HG03039 (cell line): ENCODE measurements at regions not wholly inside any gene's neighbourhood (a gene's known extent, or its start where the extent isn't known, plus 50 kb on each side); places are given as distances from the start of the nearest gene placed in this dataset.

Source experiments
- ATAC-seq: cut with Tn5 transposase; IDR thresholded peaks from one replicate; pipeline ENCODE4 v1.9.1; 2021; ENCODE audit warnings: mild to moderate bottlenecking, moderate library complexity; ENCODE audit not compliant: unreplicated experiment

DNA sequence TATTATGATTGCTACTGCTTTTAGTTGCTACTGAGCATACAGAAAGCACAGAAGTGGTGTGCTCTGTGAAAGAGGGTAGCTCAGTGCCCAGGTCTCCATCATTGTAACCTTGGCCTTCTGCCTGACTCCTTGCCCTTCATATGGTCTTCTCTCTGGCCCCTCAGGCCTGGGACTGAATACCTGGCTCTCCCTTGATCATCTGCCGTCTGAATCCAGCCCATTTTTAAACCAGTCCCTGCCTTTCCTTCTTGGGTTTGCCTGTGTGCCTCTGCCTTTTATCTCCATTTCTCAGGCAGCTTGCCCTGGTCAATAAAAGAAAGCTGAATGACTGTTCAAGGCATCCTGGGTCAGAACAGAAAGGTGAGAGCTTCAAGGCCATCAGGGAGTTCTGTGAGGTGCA, 109.1 kb upstream of the ZNF438 start:
- ATAC-seq, result no peak

DNA sequence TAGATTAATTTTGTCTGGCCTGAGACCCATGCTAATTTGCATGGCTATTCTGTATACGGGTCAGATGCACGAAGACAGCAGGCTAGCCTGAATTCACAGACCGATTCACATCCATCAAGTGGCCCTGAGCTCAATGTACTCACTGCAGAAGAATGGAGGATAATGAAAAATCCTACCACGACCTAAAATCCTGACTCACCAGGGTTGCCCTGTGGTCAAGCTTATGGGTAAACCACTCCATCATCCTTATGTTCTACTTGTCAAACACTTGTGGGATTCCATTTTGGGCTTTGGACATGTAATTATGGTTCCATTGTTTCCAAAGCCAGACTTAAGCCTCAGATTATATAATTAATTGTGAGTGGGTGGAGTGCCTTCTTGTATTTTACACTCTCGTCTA, 110.4 kb upstream of the ZNF438 start:
- ATAC-seq, result no peak

DNA sequence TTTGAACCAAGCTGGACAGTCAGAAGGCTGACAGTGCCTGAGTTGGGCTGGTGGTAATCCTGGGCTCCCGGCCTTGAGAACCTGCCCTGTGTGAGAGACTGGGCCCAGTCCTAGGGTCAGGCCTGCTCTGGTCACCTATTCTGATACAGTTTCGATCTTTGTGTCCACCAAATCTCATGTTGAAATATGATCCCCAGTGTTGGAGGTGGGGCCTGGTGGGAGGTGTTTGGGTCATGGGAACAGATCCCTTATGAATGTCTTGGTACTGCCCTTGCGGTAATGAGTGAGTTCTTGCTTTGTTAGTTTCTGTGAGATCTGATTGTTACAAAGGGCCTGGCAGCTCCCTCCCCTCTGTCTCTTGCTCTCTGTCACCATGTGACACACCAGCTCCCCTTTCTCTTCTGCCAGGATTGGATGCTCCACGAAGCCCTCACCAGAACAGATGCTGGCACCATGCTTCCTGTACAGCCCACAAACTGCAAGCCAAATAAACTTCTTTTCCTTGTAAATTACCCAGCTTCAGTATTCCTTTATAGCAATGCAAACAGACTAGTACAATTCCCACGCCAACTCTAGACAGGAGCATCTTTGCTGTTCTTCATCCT, 111.8 kb upstream of the ZNF438 start:
- ATAC-seq, result no peak

DNA sequence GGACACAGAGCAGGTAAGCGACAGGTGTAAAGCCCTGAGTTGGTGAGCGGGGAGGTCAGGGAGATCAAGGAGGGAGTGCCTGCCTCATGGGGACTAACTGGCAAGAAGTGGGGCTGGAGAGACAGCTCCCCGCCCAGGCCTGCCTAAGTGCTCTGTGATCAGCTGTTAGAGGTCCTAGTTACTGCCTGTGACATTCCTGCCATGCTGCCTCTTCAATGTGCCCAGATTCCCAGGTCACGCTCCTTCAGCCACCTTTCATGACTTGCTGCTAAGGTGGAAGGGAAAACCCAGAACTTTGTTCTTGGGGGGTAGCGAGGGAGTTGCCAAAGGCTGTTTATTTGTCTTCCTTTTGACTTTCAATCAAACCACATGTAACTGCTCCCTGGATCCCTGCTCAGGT, 114.3 kb upstream of the ZNF438 start:
- ATAC-seq, result no peak

DNA sequence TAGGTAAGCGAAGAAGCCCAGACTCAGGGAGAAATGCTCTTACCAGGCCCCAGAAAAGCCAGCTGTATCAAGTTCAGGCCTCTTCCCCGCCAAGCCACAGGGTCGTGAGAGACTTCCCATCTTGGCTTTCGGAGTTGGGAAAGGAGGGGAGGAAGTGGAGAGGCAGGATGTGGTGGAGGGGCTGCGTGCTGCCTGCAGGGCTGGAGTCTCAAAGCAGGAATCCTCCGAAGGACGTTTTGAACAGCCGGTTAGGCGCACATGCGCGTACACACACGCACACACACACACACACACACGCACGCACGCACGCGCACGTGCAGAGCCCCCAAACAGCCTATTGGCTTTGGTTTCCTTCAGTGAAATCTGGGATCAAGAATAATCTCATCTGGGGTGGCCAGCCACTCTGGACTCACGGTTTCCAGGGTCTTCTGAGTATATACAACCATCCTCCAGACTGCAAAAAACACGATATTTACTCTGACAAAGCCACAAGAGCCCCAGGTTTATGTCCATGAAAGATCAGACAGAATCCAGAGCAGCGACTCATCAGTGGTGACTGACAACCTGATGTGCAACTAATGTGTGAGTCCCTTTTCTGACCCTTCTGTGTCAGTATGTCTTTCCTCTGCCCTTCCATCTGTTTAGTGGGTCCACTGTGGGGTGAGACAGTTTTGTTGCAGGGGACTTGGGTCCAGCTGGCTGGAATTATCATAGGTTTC, 115.0 kb upstream of the ZNF438 start:
- no peak for ATAC-seq

DNA sequence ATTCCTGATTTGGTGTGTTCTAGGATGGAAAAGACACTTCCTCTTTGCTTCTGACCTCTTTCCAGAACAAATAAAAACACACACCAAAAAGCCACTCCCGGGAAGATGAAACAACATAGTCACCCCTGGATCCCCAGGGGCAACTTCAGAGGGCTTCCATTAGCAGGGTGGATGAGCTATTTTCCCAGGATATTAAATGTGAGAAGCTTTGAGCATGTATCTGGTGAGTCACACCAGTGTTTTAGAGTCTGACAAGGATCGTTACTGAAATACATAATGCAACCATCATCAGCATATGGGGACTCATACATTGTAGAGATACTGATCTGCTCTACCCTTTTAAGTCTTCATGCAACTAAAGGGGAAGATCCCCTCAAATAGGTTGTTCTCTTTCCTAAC, 115.5 kb upstream of the ZNF438 start:
- ATAC-seq, result no peak

DNA sequence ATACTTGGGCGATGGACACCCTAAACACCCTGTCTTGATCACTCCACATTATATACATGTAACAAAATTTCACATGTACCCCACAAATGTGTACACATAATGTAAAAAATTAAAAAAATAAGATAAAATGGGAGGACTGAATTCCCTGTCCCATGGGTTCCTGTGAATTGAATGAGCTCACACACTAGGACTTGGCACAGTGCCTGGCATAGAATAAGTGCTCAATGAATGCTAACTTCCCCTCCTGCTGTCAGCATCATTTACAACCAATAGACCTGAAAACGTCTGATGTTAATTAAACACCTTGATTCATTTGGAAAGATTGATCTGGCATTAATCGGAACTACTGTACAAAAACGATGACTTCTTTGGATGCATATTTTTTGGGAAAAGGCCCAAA, 117.3 kb upstream of the ZNF438 start:
- ATAC-seq, result no peak

DNA sequence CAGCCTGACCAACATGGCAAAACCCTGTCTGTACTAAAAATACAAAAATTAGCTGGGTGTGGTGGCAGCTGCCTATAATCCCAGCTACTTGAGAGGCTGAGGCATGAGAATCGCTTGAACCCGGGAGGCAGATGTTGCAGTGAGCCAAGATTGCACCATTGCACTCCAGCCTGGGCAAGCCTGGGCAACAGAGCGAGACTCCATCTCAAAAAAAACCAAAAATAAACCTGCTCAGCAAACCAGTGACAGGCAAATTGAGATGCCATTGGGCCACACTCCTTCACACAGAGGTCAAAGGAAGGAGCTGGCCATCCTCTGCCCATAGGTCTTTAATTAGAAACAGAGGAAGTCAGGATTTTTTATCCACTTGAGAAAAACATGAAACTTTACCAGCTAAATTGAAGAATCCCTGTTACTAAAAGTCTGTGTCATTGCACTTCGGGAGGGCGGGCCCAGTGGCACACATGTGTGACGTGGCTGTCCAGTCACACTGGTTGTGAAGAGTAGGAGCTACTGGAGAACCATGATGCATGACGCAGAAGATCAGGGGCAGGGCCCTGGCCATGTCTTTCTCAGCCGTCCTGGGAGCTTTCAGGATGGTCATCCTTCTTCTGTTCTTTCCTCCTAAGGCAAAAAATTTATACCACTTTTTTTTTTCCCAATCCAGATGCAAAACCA, 118.3 kb upstream of the ZNF438 start:
- ATAC-seq, result no peak

DNA sequence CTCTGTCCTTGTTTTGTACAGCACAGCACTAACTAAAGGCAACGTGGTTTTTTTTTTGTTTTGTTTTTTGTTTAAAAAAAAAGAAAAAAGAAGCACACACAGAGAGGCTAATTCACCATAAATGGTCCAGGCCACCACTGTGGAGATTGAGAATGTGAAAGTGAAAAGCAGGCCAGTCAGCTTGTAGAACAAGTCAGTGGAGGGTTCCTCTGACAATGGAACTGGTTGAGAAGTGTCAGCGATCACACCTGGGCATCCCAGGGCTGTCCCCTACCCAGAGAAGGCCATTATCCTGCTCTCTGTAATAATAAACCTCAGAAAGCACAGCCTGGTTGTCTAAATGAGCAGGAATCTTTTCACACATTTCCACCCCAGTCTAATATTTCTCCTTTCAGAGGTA, 119.6 kb upstream of the ZNF438 start:
- ATAC-seq, result no peak

DNA sequence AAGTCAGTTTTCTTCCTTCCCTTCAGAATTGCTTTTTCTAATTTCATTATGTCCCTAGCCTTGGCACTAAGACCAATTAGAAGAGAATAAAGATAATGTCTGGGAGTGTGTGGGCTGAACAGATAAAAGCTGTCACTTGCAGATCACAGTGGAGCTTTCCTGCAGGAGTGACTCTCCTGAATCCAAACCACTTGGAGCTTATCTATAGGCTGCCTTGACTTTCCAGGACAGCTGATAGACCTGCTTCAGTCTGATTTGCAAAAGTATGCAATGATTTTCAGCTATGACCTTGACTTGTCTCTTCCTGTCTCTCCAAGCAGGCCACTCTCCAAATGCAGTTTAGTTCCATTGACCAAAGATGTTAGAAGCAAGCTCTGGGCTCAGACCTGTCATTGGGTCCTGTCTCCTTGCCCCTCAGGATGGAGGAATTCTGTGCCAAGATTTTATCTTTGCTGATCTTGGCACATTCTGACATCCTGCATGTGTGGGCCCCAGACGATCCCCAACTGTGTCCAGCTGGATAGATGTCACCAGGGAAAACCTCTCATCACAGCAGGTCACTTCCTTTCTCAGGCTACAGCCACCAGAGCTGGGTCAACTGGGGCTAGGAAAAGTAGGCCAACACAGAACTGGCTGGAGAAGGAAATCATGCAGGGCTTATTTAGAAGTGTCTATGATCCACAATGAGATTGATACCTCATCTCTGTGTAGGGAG, 120.9 kb upstream of the ZNF438 start:
- ATAC-seq, result no peak

DNA sequence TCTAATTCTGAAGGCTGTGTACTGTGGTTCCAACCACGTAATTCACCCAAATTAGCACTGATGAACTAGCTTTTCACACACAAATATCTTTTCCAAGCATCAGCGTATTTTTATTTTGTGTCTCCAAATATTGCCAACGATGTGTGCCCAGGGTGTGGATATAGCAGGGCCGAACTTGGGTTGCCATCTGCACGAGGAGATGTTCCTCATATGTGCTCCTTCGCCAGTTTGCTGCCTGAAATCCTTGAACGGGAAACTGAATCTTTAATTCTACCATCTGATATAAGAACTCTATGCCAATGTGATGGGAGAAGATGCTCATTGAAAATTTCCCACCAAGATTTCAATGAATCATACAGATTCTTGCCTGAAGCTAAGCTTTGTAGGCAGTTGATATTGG, 121.5 kb upstream of the ZNF438 start:
- ATAC-seq, result no peak

DNA sequence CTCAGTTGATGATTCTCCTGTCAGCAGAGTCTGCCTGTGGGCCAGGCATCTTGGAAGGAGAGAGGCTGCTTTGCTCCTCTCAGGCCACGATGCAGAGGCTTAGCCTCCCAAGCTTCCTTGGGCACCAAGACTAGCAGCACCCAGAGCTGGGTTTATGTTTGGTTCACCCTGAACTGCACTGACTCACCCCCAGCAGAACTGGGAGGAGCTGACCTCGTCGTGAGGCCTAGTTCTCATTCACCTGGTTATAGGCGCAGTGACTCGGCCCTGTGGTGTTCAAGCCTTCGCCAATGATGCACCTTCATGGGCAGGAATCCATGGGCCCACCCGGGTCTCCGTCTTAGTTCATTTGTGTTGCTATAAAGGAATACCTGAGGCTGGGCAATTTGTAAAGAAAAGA, 122.0 kb upstream of the ZNF438 start:
- no peak for ATAC-seq

DNA sequence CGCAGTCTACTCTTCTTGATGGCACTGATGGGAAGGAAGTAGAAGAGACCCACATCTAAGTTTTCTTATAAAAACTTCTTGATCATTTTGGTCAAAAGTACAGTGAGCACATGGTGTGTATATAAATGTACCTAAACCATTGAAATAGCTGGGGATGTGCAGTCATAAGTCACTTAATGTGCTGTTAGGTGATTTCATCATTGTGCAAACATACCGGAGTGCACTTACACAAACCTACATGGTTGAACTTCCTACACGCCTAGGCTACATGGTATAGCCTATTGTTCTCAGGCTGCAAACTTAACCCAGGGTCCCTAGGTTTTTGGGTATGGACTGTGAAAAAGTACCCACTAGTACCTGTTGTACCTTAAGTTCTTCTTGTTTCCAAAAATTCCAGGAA, 123.3 kb upstream of the ZNF438 start:
- no peak for ATAC-seq

DNA sequence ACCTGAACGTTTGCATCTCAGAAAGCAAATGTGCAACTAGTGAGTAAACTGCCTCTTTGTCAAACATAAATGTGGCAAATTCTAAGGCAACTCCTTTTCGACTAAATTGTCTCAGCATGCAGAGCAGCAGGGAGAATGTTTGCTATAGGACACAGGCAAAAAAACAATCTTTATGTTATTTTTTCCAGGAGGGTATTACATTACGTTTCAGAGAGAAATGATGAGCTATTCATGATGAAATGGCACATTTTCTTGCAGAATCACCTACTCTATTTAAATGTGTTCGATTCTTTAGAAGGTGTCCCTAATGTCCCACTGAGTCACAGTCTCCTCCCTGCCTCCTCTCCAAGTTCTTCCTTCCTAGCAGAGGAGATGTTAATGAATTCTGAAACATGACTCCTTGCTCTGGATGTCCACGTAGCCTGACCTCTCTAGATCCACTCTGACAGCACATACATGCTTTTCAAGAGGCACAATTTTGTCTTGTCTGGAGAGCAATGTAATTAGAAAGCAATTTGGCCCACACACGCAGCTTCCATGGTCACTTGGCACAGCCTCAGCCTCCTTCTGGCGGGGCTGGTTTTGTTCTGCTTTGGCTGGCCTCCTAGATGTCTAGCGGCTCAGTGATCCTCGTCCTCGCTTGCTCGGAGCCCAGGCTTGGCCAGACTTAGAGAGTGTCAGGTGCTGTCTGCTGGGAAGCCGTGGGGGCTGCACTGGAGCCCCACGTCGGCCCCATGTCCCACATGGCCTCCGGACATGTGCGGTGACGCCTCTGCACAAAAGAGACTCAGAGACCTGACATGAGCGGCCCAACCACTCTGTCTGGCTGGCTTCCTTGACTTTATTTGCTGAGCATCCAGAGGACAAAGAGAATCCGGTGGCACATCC, 125.7 kb upstream of the ZNF438 start:
- no peak for ATAC-seq

DNA sequence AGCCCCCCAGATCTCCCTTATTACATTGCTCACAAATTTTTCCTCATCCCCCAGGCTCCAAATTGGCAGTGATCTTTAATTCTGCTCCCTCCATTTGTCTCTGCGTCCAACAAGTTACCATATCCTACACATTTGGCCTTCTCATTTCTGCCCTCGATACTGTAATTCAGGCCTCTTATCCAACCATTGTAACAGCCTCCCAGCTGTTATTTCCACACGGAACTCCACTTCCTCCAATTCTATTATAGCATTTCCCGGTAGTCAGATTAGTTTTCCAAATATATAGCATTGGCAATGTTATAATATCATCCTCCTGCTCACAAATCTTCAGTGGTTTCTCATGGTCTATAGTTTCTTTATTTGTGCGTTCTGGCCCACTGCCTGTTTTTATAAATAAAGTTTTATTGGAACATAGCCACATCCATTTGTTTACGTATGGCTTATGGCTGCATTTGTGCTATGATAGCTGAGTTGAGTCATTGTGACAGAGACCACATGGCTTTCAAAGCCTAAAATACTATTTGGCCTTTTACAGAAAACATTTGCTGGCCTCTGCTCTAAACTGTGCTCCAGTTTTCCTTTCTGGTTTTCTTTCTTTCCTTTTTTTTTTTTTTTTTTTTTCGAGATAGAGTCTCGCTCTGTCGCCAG, 126.5 kb upstream of the ZNF438 start:
- ATAC-seq, result no peak

DNA sequence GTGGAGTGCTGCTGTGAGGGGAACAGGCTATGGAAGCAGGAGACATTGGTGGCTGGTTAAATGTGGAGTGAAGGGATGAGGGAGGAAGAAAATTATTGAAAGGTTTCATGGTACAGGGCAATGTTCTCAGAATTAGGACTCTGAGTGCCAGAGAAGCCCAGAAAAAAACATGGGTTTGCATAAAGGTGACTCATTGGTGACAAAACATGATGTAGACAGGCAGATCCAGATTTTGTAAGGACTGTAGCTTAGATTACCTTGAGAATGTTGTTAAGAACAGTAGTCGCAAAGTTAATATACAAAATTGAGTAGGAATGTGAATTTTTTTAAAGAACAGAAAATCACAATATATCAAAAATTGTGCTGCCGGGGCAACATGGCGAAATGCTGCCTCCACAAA, 134.9 kb upstream of the ZNF438 start:
- ATAC-seq, result no peak

DNA sequence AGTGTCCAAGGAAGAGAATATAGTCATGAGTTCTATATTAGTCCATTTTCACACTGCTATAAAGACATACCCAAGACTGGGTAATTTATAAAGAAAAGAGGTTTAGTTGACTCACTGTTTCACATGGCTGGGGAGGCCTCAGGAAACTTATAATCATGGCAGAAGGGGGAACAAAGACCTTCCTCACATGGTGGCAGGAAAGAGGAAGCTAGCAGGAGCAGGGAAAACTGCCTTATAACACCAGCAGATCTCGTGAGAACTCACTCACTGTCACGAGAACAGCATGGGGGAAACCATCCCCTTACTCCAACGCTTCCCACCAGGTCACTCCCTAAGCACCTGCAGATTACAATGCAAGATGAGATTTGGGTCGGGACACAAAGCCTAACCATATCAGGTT, 139.0 kb upstream of the ZNF438 start:
- no peak for ATAC-seq

DNA sequence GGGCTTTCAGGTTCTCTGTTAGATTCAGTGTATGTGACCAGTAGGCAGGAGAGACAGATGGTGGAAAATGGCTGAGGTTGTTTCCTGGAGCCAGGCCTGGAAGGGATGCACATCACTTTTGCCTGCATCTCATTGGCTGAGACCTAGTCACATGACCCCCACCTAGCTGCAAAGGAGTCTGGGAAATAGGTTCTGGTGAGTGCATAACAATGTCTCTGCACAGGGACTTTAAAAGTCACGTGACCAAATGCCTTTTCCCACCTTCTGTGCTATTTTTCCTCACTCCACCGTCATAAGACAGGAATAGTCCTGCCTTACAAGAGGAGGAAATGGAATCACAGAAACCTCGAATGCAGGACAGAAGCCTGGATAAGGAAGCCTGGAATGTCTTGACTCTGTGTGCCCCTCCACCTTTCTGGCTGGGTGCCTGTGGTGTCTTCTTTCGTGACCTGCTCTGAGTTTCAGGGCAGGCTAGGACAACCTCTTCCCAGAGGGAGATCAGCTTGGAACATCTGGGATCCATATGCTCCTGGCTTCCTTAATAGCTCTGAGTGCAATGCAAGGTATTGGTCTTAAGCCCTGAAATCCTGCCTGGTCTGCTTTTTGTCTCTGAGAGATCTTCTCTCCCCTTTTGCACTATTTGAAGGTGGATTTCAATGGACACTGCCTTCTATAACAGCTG, 139.9 kb upstream of the ZNF438 start:
- ATAC-seq, result no peak

DNA sequence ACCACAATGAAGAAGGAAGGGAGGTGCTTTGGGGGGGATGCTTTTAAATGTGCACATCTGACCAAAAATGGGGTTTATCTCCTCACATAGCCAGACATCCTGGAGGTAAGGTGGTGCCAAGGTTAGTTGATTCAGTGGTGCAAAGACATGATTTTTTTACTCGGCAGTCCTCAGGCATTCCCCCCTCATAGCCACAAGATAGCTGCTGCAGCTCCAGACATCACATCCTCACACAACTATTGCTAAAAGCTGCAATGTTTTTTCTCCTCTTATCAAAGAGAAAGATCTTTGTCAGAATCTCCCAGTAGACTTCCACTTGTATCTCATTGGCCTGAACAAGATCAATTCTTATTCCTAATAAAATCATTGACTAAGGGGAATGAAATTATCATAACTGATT, 141.3 kb upstream of the ZNF438 start:
- no peak for ATAC-seq

DNA sequence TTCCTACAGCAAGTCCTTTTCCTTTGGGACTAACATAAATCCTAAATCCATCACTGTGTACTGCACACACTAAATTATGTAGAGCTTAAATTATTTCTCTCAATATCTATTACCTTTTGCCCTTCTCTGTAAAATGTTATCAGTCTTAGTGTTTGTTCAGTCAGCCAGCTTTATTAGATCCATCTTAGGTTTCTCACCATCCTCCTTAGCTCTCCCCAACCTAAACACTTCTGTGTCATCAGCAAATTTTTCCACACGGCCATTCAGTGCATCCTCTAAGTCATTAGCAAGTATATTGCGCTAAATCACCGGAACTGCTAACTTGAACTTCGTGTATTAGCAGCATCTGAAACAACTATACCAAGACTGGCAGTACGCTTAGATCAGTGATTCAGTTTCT, 142.1 kb upstream of the ZNF438 start:
- ATAC-seq, result no peak
